ENCODE measurements at regions not wholly inside any gene's neighbourhood (a gene's known extent, or its start where the extent isn't known, plus 50 kb on each side); places are given as distances from the start of the nearest gene placed in this dataset.

- TF ChIP-seq CTCF (IDR thresholded peaks at IDR 0.05) (no peak), POLR2A (IDR thresholded peaks at IDR 0.05) (no peak)
Observed at GRCh38 chr11:92703449-92703830, 266.0 kb upstream of the MTNR1B start.

All from Peyer's patch (tissue), 4 donors.